Fibroblast of lung (primary cell): ENCODE measurements at regions not wholly inside any gene's neighbourhood (a gene's known extent, or its start where the extent isn't known, plus 50 kb on each side); places are given as distances from the start of the nearest gene placed in this dataset.

Experiments
- DNase-seq, 2 donors: peaks; one replicate each; pipeline versions ENCODE4 v3.0.0 to v3.0.0-alpha.2; 2010; ENCODE audit warnings: low read depth in 2 of 2
- H2AFZ ChIP-seq: 2 replicates; pipeline ENCODE4 v1.5.1; 2012; ENCODE audit warnings: low read length, control low read depth, inconsistent platforms
- H3K27ac ChIP-seq: 2 replicates; pipeline ENCODE4 v1.5.1; 2011; ENCODE audit warnings: low read length, control low read depth; ENCODE audit not compliant: insufficient read depth
- H3K27me3 ChIP-seq: 2 replicates; pipeline ENCODE4 v1.5.1; 2011; ENCODE audit warnings: mild to moderate bottlenecking, low read length; ENCODE audit not compliant: control insufficient read depth, insufficient read depth
- H3K36me3 ChIP-seq: 2 replicates; pipeline ENCODE4 v1.5.1; 2011; ENCODE audit warnings: low read length; ENCODE audit not compliant: control insufficient read depth, insufficient read depth
- H3K4me1 ChIP-seq: 2 replicates; pipeline ENCODE4 v1.5.1; 2011; ENCODE audit warnings: low read length; ENCODE audit not compliant: control insufficient read depth, insufficient read depth; ENCODE audit errors: extremely low read depth
- H3K4me2 ChIP-seq: 2 replicates; pipeline ENCODE4 v1.5.1; 2011; ENCODE audit warnings: low read length, control low read depth; ENCODE audit not compliant: insufficient read depth; ENCODE audit errors: extremely low read depth
- H3K4me3 ChIP-seq, 4 experiments: fragments of 200-600 bp in 1 of 4; sonication (generic) in 1 of 4; replicated peaks in 1 of 4; 2 replicates each; pipeline ENCODE4 v1.5.1; 2011 to 2016; ENCODE audit warnings: low read length in 4 of 4, low read depth in 3 of 4, mild to moderate bottlenecking in 3 of 4, control low read depth in 2 of 4, inconsistent platforms in 1 of 4, mixed read lengths in 1 of 4; ENCODE audit not compliant: insufficient read depth in 1 of 4; ENCODE audit errors: control extremely low read depth in 1 of 4
- H3K79me2 ChIP-seq: 2 replicates; pipeline ENCODE4 v1.5.1; 2012; ENCODE audit warnings: mild to moderate bottlenecking, low read length, inconsistent platforms; ENCODE audit not compliant: control insufficient read depth, insufficient read depth
- H3K9ac ChIP-seq: 2 replicates; pipeline ENCODE4 v1.5.1; 2011; ENCODE audit warnings: mild to moderate bottlenecking, low read length, control low read depth; ENCODE audit not compliant: insufficient read depth
- H3K9me3 ChIP-seq: 2 replicates; pipeline ENCODE4 v1.5.1; 2012; ENCODE audit warnings: low read depth, low read length; ENCODE audit not compliant: control insufficient read depth, insufficient read depth
- H4K20me1 ChIP-seq: 2 replicates; pipeline ENCODE4 v1.5.1; 2011; ENCODE audit warnings: low read length; ENCODE audit not compliant: control insufficient read depth, insufficient read depth; ENCODE audit errors: extremely low read depth
- EZH2 ChIP-seq: IDR thresholded peaks from 2 replicates; pipeline ENCODE4 v1.5.1; 2012; ENCODE audit warnings: low read length, control low read depth, mild to moderate bottlenecking; ENCODE audit errors: missing control alignments
- TF ChIP-seq, protein P1 (sequence below), 2 donors: IDR thresholded peaks in 1 of 2; conservative IDR thresholded peaks in 1 of 2; 1 replicate in 1 of 2; 2 replicates in 1 of 2; pipeline ENCODE4 v1.5.1; 2011 to 2012; ENCODE audit warnings: low read length in 2 of 2, control low read depth in 1 of 2, inconsistent platforms in 1 of 2, low read depth in 1 of 2, mild to moderate bottlenecking in 1 of 2

DNA sequence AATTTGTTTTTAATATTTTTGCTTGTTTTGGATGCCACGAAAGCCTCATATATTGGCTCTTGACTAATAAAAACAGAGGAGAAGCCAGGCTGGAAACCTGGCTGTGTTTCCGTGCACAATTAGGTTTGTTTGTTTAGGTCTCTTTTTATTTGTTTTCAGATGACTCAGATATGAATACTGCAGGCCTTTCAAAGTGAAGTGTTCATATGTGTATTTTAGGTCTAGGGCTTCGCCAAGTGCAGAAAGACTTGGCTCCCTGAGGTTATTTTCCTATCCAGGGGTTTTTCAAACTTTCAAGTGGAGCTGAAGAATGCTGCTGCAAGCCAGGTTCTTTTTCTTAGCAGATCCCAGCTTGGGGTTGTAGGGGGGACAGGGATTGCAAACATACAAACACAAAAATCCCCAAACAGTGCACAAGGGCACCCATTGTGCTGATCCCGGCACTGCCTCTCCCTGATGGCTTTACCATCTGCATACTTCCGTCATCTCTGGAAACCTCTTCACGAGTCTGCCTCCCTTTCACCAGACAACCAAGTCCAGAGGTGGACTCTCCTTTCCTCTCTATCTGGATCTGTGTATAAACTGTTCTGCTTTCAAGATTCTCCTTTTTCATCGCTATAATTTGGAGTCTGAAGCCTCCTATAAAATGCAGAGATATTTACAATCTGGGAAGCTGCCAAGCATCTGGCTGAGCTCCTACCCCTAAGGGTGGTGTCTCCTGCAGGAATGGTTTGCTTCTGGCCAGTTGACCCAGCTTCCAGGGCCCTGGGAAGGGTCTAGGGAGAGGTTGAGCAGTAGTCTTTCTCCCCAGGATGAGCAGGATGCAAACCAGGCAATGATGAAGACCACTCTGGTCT, 108.6 kb downstream of the SMIM20 start:
- Histone ChIP-seq H3K79me2 (no peaks in the 10 kb centered on the region), H3K27me3 (no peaks in the 10 kb centered on the region), H3K4me3 (peak overlapping the region in 2 of 4 experiments; percentile 7 to 27), H2AFZ (no peak overlapping the region), H3K4me2 (peak overlapping the region; percentile 82), H3K36me3 (no peaks in the 10 kb centered on the region), H3K4me1 (peaks cover 19% of the 10 kb centered on the region), H3K9me3 (no peaks in the 10 kb centered on the region), H4K20me1 (no peaks in the 10 kb centered on the region), H3K9ac (no peak overlapping the region), H3K27ac (peak overlapping the region; percentile 66)
- peak; percentile 79 to 88 for DNase-seq
- TF ChIP-seq, protein P1, sequence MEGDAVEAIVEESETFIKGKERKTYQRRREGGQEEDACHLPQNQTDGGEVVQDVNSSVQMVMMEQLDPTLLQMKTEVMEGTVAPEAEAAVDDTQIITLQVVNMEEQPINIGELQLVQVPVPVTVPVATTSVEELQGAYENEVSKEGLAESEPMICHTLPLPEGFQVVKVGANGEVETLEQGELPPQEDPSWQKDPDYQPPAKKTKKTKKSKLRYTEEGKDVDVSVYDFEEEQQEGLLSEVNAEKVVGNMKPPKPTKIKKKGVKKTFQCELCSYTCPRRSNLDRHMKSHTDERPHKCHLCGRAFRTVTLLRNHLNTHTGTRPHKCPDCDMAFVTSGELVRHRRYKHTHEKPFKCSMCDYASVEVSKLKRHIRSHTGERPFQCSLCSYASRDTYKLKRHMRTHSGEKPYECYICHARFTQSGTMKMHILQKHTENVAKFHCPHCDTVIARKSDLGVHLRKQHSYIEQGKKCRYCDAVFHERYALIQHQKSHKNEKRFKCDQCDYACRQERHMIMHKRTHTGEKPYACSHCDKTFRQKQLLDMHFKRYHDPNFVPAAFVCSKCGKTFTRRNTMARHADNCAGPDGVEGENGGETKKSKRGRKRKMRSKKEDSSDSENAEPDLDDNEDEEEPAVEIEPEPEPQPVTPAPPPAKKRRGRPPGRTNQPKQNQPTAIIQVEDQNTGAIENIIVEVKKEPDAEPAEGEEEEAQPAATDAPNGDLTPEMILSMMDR (conservative IDR thresholded peaks at IDR 0.05 in 1 of 2, IDR thresholded peaks at IDR 0.05 in 1 of 2; ENCODE audit: low read depth in 1 of 2, low read length in 2 of 2) = no peak

DNA sequence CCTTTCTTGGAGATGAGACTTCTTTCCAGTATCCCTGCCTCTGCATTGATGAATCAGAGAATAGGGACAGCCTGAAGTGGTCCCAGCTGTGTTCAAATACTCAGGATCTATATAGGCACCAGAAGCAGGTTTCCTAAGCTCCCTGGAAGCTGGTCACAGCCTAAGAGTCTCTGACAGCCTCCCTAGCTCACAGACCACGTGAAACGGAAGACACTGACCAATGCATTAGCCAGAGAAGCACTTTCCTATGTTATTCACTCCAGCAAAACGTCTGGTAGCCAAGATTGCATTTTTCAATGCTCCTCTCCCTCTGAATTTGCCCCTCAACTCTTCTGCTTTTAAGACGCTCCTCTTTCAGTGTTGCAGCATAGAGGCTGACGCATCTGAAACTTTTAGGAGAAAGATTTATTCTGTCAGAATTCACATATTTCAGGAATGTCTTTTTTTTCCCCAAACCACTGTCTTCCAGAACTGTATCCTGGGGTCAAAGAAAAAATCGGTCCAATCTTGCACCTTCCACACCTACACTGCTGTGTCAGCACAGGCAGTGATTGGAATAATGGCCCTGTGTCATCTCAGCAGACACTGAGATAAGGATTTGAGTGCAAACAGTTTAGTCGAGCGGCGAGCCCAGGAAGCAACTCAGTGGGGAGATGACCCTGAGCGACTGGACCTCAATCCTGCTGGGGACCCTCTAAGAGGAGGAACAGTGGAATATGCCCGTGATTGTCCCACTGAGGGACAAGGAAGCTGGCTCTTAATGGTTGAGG, 109.4 kb downstream of the SMIM20 start:
- Histone ChIP-seq H3K36me3 (no peaks in the 10 kb centered on the region), H3K4me3 (no peak overlapping the region), H3K4me1 (peaks cover 19% of the 10 kb centered on the region), H3K79me2 (no peaks in the 10 kb centered on the region), H3K27me3 (no peaks in the 10 kb centered on the region), H3K9me3 (no peaks in the 10 kb centered on the region), H4K20me1 (no peaks in the 10 kb centered on the region), H2AFZ (no peak overlapping the region), H3K27ac (peak overlapping the region; percentile 45), H3K4me2 (peak overlapping the region; percentile 82), H3K9ac (no peak overlapping the region)
- DNase-seq = peak in 1 of 2 donors; percentile 48
- TF ChIP-seq EZH2 = no peak

DNA sequence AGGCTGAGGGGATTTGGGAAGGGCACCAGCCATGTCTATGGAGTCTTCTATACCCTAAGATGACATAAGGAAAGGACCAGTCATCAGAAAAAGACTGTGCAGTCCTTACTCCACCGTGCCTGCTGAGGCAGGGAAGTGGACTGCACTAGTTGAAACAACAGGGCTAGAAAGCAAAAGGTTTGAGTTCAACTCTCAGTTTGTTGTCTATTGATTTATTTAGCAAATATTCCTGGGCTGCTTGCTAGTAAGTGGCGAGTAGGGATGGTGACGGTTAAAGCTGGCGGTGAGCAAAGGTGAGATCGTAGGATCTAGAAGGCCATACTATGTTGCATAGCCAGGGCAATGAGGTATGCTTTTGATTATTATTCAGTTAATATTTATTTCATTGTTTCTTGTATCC, 110.1 kb downstream of the SMIM20 start:
- Histone ChIP-seq H3K9ac (no peak overlapping the region), H2AFZ (no peak overlapping the region), H3K4me3 (no peak overlapping the region), H3K27me3 (no peaks in the 10 kb centered on the region), H3K4me2 (no peak overlapping the region), H4K20me1 (no peaks in the 10 kb centered on the region), H3K36me3 (no peaks in the 10 kb centered on the region), H3K4me1 (peaks cover 19% of the 10 kb centered on the region), H3K27ac (no peak overlapping the region), H3K79me2 (no peaks in the 10 kb centered on the region), H3K9me3 (no peaks in the 10 kb centered on the region)
- no peak for TF ChIP-seq EZH2
- TF ChIP-seq, protein P1 (conservative IDR thresholded peaks at IDR 0.05 in 1 of 2, IDR thresholded peaks at IDR 0.05 in 1 of 2; ENCODE audit: low read depth in 1 of 2, low read length in 2 of 2) = no peak
- DNase-seq = no peak
